ENCODE measurements at regions not wholly inside any gene's neighbourhood (a gene's known extent, or its start where the extent isn't known, plus 50 kb on each side); places are given as distances from the start of the nearest gene placed in this dataset.

DNA sequence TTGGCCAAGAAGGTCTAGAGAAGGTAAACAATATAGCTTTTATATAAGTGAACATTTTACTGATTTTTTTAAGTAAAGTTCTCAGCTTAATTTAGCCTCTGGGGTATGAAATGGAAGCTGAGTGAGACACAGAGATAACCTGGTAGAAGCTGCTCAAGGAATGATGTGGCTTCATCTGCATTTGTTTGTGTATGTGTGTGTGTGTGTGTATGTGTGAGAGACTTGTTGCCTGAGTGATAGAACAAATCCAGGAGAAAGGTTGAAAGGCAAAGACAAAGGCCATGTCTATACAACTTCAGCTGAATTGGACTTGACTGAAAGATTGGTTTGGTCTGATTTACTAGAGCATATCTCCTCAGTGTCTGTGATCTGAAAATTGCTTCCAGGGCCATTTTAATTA is 63.6 kb downstream of the PCDH7 start:
- no peaks in the 10 kb centered on the region for H3K36me3 ChIP-seq (ENCODE audit: control insufficient read depth, insufficient read depth, low read length)
- H3K4me1 ChIP-seq (ENCODE audit: control insufficient read depth, insufficient read depth, low read length) = no peaks in the 10 kb centered on the region
- H3K9me3 ChIP-seq (ENCODE audit: control insufficient read depth, insufficient read depth, low read length) = no peaks in the 10 kb centered on the region
- no peak overlapping the region for H3K4me3 ChIP-seq (ENCODE audit: low read length)
- DNase-seq (ENCODE audit: low read depth, low spot score) = no peak
- H3K27ac ChIP-seq (ENCODE audit: low read length) = no peak overlapping the region
- no peaks in the 10 kb centered on the region for H3K27me3 ChIP-seq (ENCODE audit: control insufficient read depth, insufficient read depth, low read length)

DNA sequence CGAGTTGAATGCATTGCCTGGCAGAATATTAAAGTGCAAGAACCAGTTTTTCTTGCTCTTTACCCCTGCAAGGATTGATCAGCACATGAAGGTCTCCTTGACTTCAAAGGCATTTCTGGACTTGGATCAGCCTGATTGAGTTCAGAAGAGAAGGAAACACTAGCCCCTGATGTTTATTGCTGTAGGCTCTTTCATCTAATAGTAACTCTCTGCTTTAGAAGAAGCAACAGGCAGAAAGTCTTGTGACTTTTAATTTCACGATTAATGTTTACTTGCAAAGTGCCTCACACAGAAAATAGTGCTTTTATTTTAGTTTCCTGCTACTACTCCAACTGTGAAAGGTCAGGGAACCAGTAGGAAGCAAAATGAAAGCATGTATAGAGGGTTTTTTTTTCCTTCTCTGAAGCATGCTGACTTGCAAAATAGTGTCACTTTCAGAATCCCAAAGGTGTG is 69.1 kb downstream of the PCDH7 start:
- Histone ChIP-seq H3K9me3 (ENCODE audit: control insufficient read depth, insufficient read depth, low read length) (no peaks in the 10 kb centered on the region), H3K4me1 (ENCODE audit: control insufficient read depth, insufficient read depth, low read length) (no peaks in the 10 kb centered on the region; the same call in 1 of the 2 replicates), H3K4me3 (ENCODE audit: low read length) (no peak overlapping the region), H3K27ac (ENCODE audit: low read length) (no peak overlapping the region), H3K36me3 (ENCODE audit: control insufficient read depth, insufficient read depth, low read length) (no peaks in the 10 kb centered on the region), H3K27me3 (ENCODE audit: control insufficient read depth, insufficient read depth, low read length) (no peaks in the 10 kb centered on the region)
- no CpG with 5 or more reads among the region's 2 CpGs for WGBS (ENCODE audit: insufficient coverage, insufficient read length)
- peak; percentile 7 for DNase-seq (ENCODE audit: low read depth, low spot score)

DNA sequence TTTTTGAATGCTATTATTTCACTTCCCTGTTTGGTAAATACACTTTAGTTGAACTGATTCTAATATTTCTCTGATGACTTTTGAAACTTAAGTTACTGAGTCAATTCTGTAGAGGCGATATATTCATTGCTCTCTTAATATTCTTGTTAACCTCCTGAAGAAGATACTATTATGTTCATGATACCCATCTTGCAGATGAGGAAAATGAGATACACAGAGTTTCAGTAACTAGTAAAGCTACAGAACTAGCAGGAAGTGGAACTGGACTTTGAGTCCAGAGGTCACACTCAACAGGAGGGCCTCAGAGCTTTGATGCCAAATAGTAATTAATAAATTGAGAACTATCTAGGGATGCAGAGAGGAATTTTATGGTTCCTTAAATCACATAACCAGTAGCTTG is 70.0 kb downstream of the PCDH7 start:
- Histone ChIP-seq H3K36me3 (ENCODE audit: control insufficient read depth, insufficient read depth, low read length) (no peaks in the 10 kb centered on the region), H3K27ac (ENCODE audit: low read length) (no peak overlapping the region), H3K4me3 (ENCODE audit: low read length) (no peak overlapping the region), H3K4me1 (ENCODE audit: control insufficient read depth, insufficient read depth, low read length) (no peaks in the 10 kb centered on the region; the same call in 1 of the 2 replicates), H3K9me3 (ENCODE audit: control insufficient read depth, insufficient read depth, low read length) (no peaks in the 10 kb centered on the region), H3K27me3 (ENCODE audit: control insufficient read depth, insufficient read depth, low read length) (no peaks in the 10 kb centered on the region)
- WGBS (ENCODE audit: insufficient coverage, insufficient read length) = no CpG with 5 or more reads among the region's 1 CpG
- DNase-seq (ENCODE audit: low read depth, low spot score) = no peak

DNA sequence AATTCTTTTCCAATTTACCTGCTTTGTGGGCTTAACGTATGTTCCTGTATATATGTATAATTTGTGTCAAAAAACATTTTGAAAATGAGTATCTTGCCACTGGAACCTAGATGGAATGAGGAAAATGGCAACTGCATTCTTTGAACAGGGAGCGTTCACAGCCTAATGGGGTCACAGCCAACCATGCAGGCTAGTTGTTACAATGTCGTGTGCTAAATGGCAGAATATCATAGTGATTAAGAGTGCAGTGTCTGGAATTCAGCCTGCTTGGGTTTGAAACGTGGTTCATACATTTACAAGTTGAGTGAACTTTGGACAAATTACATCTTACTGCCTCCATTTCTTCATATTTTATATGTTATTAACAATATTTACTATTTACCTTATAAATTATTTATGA is 70.8 kb downstream of the PCDH7 start:
- Histone ChIP-seq H3K4me1 (ENCODE audit: control insufficient read depth, insufficient read depth, low read length) (no peaks in the 10 kb centered on the region; the same call in 1 of the 2 replicates), H3K27me3 (ENCODE audit: control insufficient read depth, insufficient read depth, low read length) (no peaks in the 10 kb centered on the region), H3K36me3 (ENCODE audit: control insufficient read depth, insufficient read depth, low read length) (no peaks in the 10 kb centered on the region), H3K9me3 (ENCODE audit: control insufficient read depth, insufficient read depth, low read length) (no peaks in the 10 kb centered on the region), H3K27ac (ENCODE audit: low read length) (no peak overlapping the region), H3K4me3 (ENCODE audit: low read length) (no peak overlapping the region)
- WGBS (ENCODE audit: insufficient coverage, insufficient read length) = no CpG with 5 or more reads among the region's 4 CpGs
- no peak for DNase-seq (ENCODE audit: low read depth, low spot score)

DNA sequence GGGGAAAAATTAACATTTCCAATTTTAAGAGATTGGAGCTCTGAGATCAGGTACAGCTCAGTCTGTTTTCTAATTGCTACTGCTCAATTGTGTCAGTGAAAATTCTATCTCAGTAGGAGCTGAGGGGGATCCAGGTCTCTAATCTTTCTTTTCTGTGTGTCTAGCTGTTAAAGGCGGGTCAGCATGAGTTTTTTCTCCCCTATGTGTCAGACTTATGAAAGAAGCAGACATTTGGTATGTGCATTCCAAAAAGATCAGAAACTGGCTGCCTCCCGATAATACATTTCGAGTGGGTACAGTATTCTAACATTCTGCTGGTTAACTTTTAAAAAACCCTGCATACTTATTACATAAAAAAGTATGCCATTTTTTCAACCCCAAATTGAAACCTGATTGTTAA is 72.4 kb downstream of the PCDH7 start:
- Histone ChIP-seq H3K36me3 (ENCODE audit: control insufficient read depth, insufficient read depth, low read length) (no peaks in the 10 kb centered on the region), H3K27me3 (ENCODE audit: control insufficient read depth, insufficient read depth, low read length) (no peaks in the 10 kb centered on the region), H3K4me3 (ENCODE audit: low read length) (no peak overlapping the region), H3K4me1 (ENCODE audit: control insufficient read depth, insufficient read depth, low read length) (no peaks in the 10 kb centered on the region; the same call in 1 of the 2 replicates), H3K9me3 (ENCODE audit: control insufficient read depth, insufficient read depth, low read length) (no peaks in the 10 kb centered on the region), H3K27ac (ENCODE audit: low read length) (no peak overlapping the region)
- DNase-seq (ENCODE audit: low read depth, low spot score) = no peak
- WGBS (ENCODE audit: insufficient coverage, insufficient read length) = no CpG with 5 or more reads among the region's 3 CpGs

DNA sequence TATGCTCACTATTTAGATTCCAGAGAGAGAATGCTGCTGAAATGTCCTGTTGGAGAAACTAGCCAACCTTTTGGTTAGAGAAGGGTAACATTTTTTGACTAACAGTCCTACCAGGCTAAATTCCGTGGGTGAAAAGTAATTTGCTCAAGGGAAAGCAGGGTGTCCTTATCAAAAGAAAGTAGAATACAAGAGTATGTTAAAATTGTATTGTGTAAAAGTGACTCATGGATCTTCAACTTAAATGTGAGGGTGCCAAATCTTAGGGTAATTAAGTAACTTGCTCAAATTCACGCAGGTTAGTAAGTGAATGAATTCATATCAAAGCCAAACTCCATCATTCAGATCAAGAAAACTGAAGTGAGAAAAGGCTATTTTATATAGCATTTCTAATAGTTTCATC is 81.7 kb downstream of the PCDH7 start:
- Histone ChIP-seq H3K4me3 (ENCODE audit: low read length) (no peak overlapping the region), H3K36me3 (ENCODE audit: control insufficient read depth, insufficient read depth, low read length) (no peaks in the 10 kb centered on the region), H3K9me3 (ENCODE audit: control insufficient read depth, insufficient read depth, low read length) (no peaks in the 10 kb centered on the region), H3K27ac (ENCODE audit: low read length) (no peak overlapping the region), H3K27me3 (ENCODE audit: control insufficient read depth, insufficient read depth, low read length) (no peaks in the 10 kb centered on the region), H3K4me1 (ENCODE audit: control insufficient read depth, insufficient read depth, low read length) (no peaks in the 10 kb centered on the region)
- DNase-seq (ENCODE audit: low read depth, low spot score) = no peak
- WGBS (ENCODE audit: insufficient coverage, insufficient read length) = no CpG with 5 or more reads among the region's 2 CpGs

DNA sequence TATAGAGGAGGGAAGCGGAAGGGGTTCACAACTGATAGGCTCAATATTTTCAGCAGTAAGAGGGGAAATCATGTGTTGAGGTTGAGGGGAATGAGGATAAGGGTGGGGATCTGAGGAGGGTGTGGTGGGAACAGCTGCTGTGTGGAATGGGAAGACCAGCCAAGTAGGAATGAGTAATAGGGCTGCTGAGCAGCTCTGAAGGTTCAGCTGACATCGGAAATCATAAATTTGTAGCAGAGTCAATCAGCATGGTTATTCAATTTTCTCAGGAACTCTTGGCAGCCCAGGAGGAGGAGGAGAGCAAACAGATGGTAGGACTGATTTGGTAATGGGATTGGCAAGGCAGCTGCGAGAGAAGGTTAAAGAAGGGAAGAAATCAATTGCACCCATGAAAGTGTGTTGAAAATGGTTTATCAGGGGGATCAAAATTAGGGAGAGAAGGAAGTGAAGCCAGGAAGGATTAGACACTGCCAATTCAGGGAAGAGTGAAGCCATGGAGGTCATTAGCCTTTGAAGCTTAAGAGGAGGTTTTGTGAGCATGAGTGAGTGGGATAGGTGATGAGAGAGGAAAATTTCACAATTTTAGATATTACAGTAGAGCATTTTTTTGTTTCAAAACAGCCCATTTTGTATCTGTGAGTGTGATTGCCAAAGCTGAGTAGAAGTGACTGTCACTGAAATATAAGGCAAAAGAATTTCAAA is 82.6 kb downstream of the PCDH7 start:
- no peaks in the 10 kb centered on the region for H3K27me3 ChIP-seq (ENCODE audit: control insufficient read depth, insufficient read depth, low read length)
- H3K36me3 ChIP-seq (ENCODE audit: control insufficient read depth, insufficient read depth, low read length) = no peaks in the 10 kb centered on the region
- H3K4me1 ChIP-seq (ENCODE audit: control insufficient read depth, insufficient read depth, low read length) = no peaks in the 10 kb centered on the region
- H3K9me3 ChIP-seq (ENCODE audit: control insufficient read depth, insufficient read depth, low read length) = no peaks in the 10 kb centered on the region
- no peak overlapping the region for H3K27ac ChIP-seq (ENCODE audit: low read length)
- WGBS (ENCODE audit: insufficient coverage, insufficient read length) = 100% methylated on average over 1 of the region's 3 CpGs
- no peak for DNase-seq (ENCODE audit: low read depth, low spot score)
- no peak overlapping the region for H3K4me3 ChIP-seq (ENCODE audit: low read length)

DNA sequence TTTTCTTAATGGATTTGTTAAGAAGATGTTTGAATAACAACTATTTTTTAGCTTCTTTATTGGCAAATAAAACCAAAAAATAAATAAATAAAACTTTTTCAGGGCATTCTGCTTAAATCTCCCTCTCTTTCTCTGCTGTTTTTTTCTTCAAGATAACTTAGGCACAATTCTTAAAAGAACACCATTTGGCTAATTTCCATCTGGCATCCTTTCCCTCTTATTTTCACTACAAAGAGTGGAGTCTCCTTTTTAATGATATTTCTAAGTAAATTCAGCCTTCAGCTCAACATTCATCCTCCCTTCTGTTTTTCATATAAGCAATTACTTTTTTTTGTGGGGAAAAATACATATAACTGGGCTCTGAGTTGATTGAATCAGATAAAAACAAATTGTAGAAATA is 88.1 kb downstream of the PCDH7 start:
- no peaks in the 10 kb centered on the region for H3K4me1 ChIP-seq (ENCODE audit: control insufficient read depth, insufficient read depth, low read length)
- no peaks in the 10 kb centered on the region for H3K27me3 ChIP-seq (ENCODE audit: control insufficient read depth, insufficient read depth, low read length)
- no peaks in the 10 kb centered on the region for H3K36me3 ChIP-seq (ENCODE audit: control insufficient read depth, insufficient read depth, low read length)
- DNase-seq (ENCODE audit: low read depth, low spot score) = no peak
- no peak overlapping the region for H3K4me3 ChIP-seq (ENCODE audit: low read length)
- H3K9me3 ChIP-seq (ENCODE audit: control insufficient read depth, insufficient read depth, low read length) = no peaks in the 10 kb centered on the region
- no peak overlapping the region for H3K27ac ChIP-seq (ENCODE audit: low read length)

DNA sequence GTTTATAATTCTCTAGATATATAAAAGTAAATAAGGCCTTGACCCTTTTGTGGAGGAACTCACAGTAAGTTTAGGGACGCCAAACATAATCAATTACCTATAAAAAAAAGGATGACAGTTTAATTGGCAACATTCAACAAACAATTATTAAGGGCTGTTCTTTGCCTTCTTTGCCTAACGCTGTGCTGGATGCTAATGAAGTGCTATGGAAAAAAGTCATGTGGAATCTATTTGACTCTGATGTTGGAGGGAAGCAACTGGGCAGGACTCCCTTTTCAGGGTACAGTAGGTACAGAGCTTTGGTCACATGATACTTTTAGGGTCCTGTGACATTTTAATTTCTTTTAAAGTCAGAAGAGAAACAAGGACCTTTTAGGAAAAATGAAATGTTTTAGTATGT is 91.1 kb downstream of the PCDH7 start:
- H3K27me3 ChIP-seq (ENCODE audit: control insufficient read depth, insufficient read depth, low read length) = no peaks in the 10 kb centered on the region
- no peaks in the 10 kb centered on the region for H3K36me3 ChIP-seq (ENCODE audit: control insufficient read depth, insufficient read depth, low read length)
- no peak overlapping the region for H3K4me3 ChIP-seq (ENCODE audit: low read length)
- H3K27ac ChIP-seq (ENCODE audit: low read length) = no peak overlapping the region
- WGBS (ENCODE audit: insufficient coverage, insufficient read length) = no CpG with 5 or more reads among the region's 2 CpGs
- no peaks in the 10 kb centered on the region for H3K9me3 ChIP-seq (ENCODE audit: control insufficient read depth, insufficient read depth, low read length)
- no peaks in the 10 kb centered on the region for H3K4me1 ChIP-seq (ENCODE audit: control insufficient read depth, insufficient read depth, low read length)
- no peak for DNase-seq (ENCODE audit: low read depth, low spot score)

DNA sequence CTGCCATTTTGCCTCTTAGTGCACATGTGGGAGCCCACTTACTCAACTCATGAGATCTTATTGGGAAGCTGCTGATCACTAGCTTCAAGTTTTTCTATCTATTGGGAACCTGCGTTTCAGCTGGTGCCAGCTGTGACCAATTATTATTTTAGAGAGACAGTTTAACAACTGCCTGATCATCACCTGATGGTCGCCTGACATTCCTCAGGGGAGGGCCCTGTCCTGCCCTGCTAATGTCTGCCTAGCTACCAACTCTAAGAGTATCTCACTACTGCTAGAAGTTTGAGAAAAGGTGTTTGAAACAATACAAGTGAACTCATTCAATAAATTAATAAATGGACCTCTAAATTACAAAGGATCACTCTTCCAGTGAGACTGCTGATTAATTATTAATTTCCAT is 95.5 kb downstream of the PCDH7 start:
- H3K4me3 ChIP-seq (ENCODE audit: low read length) = no peak overlapping the region
- H3K27me3 ChIP-seq (ENCODE audit: control insufficient read depth, insufficient read depth, low read length) = no peaks in the 10 kb centered on the region
- no peaks in the 10 kb centered on the region for H3K4me1 ChIP-seq (ENCODE audit: control insufficient read depth, insufficient read depth, low read length)
- H3K27ac ChIP-seq (ENCODE audit: low read length) = no peak overlapping the region
- DNase-seq (ENCODE audit: low read depth, low spot score) = no peak
- H3K9me3 ChIP-seq (ENCODE audit: control insufficient read depth, insufficient read depth, low read length) = no peaks in the 10 kb centered on the region
- H3K36me3 ChIP-seq (ENCODE audit: control insufficient read depth, insufficient read depth, low read length) = no peaks in the 10 kb centered on the region
- WGBS (ENCODE audit: insufficient coverage, insufficient read length) = no CpG with 5 or more reads among the region's 2 CpGs

DNA sequence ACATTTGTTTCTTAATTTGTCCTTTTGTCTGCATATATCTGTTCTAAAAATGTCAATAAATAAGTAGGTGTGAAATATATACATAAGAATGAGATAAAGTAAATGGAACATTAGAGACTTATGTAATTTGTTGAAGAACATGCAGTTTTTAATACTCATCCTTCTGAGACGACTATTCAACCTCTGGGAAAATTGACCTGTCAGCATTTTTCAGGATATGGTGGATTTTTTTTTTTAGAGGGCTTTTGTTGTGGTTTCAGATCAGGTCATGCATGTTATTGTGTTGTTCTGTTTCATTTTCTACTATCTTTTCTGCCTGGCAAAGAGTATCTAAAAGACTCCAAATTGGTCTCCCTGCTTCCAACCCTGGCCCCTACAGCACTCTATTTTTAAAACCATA is 97.3 kb downstream of the PCDH7 start:
- Histone ChIP-seq H3K27ac (ENCODE audit: low read length) (no peak overlapping the region), H3K4me3 (ENCODE audit: low read length) (no peak overlapping the region), H3K27me3 (ENCODE audit: control insufficient read depth, insufficient read depth, low read length) (no peaks in the 10 kb centered on the region), H3K36me3 (ENCODE audit: control insufficient read depth, insufficient read depth, low read length) (no peaks in the 10 kb centered on the region), H3K9me3 (ENCODE audit: control insufficient read depth, insufficient read depth, low read length) (no peaks in the 10 kb centered on the region), H3K4me1 (ENCODE audit: control insufficient read depth, insufficient read depth, low read length) (no peaks in the 10 kb centered on the region)
- no CpG with 5 or more reads among the region's 1 CpG for WGBS (ENCODE audit: insufficient coverage, insufficient read length)
- no peak for DNase-seq (ENCODE audit: low read depth, low spot score)

Measured in iPS DF 6.9 (cell line).